ENCODE measurements at regions not wholly inside any gene's neighbourhood (a gene's known extent, or its start where the extent isn't known, plus 50 kb on each side); places are given as distances from the start of the nearest gene placed in this dataset.
A peak's percentile ranks its signal among the peaks of the same experiment; 100 is the strongest.

DNA sequence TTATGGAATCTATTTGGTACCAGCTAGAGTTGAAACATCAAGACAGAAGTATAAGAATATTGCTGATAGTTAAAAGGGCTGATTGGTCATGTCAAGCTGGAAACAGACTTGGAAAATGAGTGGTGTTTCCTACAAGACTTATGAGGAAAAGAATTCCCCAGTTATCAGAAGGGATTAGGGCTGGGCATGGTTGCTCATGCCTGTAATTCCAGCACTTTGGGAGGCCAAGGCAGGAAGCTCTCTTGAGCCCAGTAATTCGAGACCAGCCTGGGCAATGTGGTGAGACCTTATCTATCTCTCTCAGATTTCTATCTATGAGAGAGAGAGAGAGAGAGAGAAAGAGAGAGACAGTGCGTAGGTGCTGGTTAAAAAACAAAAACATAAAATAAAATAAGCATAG lies 139.5 kb upstream of the PMFBP1 start:
- DNase-seq = peak; percentile 65

DNA sequence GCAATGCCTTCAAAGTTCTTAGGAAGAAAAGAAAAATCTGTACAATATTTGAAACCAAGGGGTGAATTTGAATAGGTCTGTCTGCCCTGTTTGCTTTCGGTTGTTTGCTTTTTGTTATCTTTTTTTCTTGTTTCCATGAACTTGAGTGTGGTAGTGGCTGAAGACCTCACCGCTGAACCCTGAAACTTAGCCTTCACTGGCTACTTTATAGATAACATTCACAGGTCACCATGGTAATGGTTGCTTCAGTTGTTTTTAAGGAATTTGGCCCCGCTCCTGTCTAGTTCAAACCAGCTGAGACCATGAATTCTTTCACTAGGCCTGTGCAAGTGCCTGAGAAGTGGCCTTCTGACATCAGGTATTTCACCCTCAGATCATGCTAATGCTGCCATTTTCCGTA lies 137.0 kb upstream of the PMFBP1 start:
- no peak for DNase-seq

DNA sequence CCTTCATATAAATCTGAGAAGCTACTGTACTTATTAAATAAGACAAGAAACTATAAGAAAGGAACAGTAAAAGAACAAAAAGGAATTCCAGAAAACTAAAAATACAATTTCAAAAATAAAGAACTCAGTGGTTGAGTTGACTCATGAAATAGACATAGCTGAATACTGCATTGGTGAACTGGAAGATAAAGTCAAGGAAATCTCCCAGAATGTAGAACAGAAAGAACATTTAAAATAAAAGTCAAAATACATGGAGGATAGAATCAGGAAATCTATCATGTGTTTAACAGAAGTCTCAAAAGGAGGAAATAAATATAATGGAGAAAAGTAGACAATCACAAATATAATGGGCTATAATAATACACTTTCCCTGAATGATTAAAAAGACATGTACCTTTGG lies 136.4 kb upstream of the PMFBP1 start:
- DNase-seq = no peak

DNA sequence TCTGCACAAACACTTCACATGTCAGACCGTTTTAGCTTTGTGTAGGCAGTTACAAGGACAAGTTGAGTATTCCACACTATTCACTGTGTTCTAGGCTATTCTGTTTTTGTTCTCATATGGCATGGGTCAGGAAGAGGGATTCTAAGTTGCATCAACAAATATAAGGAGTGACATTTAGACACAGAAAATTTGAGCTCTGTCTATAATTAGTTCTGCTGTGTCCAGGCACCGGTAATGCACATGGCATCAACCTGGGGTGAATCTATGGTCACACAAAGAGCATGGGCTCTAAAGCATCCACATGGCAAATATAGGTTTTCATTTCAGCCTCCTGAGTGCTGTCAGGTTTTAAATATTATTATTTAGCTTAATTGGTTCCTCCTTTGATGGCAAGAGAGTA lies 130.4 kb upstream of the PMFBP1 start:
- no peak for DNase-seq

DNA sequence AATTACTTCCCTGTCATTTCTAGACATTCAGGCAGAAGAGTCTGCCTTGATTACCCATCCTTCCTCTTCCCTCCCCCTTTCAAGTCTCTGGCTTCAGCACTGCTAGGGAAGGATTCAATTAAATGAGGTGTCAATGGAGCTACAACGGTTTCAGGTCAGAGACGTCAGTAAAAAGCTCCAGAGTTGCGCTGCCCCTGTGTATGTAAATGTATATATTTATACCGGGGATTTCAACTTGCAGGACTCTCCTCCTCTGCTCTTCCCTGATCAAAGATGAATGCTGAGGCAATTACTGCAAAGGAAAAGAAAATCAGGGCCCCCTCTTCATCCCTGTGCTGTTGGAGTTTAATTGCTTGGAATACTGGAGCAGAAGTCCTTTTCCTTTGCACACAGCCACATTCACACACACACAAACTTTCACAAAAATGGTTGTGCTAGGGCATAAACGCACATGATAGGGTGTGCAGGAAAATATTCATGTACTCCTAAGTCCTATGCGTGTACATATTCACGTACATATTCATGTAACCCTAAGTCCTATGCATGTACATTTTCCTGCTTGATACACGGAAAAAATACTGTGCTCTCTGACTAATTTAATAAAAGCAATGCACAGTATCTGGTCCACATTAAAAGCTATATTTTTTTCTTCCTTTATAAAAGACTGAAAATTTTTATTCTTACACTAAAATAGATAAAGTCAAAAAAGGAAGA lies 129.7 kb upstream of the PMFBP1 start:
- DNase-seq = no peak

DNA sequence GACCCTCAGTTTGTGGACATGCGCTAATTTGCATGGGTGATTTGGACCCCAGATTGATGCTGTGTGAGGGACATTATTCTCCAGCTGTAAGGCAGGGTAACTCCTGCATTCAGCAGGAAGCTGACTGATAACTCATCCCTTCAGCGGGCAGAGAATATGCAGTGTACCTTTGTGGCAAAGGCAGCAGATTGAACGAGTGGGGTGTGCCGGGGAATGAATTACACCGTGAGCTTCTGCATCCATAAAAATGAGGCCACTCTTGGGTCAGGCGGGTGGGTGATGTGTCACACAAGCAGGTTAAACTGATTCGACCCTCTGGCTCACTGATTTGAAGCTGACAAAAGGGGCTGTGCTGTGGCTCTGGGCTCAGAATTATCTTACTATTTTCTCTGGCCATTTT lies 128.9 kb upstream of the PMFBP1 start:
- DNase-seq = no peak

DNA sequence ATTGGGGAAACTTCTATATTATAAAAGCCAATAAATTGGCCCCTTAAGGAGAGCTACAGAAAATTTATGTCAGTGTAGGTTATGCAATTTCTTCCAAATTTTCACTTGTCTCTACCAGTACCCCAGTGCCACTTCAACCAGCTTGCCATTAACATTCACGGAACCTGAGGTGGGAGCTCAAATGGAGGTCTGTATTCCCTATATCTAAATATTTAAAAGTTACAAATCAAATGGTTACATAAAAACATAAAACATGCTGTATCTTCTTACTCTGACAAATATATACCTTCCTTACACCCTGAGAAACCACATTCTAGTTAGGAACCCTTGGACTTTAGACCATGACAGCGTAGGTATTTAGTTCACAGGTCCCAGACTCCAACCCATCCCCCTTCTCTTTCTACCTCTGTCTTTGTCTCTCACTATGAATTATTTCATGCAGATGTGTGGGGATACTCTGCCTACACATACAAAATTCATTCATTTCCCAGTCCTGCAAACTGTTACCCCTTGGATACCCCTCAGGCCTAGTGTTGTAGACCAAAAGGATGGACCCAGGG lies 127.8 kb upstream of the PMFBP1 start:
- DNase-seq = no peak

DNA sequence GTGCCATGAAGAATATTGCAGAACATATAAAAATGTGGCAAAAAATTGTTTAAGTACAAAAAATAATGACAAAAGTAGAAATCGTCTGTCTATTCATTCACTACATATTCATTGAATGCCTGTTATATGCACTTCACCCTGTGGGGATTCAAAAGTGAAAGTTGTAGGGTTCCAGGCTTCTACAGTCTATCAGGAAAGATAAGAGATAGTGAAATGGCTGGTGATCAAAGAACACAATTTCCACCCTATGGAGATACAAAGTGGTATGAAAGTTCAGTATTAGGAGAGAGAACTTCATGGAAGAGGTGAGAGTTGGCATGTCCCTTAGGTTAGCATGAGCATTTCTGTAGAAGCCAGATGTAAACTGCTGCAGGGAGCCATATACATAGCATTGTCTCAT lies 127.0 kb upstream of the PMFBP1 start:
- DNase-seq = no peak

DNA sequence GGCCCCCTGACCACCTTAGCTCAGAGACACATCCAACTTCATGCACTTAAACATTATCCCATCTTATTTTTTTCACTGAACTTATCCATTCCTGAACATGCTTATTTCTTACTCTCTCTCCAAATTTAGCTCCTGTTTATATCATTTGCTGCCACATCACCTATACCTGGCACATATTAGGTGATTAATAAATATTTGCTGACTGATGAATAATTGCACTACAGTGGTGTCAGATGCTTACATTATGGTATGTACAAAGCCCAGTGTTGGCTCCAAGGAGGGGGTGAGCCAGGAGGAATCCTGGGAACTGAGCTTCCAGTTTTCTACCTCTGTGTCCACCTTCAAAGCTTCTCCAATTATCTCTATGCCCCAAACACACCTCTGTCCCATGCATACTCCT lies 124.0 kb upstream of the PMFBP1 start:
- DNase-seq = no peak

DNA sequence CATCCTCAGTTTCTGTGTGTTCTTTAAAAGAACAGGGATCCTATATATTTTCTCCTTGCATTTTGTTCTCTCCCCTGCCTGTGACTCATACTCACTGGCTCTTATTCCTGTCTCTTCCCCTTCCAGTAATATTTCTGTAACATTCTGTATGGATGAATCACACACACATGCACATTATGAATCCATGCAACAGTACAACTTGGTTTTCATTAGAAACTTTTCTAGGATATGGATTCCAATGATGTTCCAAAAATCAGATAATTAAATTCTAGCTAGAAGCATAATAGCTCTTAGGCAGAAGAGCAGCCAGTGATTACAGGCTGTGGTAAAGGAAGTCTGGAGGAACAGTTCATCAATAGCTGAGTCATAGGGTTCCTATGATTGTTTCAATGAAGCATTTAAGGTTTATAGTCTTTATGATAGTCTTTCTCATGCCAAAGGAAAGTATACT lies 119.6 kb upstream of the PMFBP1 start:
- DNase-seq = peak; percentile 99

DNA sequence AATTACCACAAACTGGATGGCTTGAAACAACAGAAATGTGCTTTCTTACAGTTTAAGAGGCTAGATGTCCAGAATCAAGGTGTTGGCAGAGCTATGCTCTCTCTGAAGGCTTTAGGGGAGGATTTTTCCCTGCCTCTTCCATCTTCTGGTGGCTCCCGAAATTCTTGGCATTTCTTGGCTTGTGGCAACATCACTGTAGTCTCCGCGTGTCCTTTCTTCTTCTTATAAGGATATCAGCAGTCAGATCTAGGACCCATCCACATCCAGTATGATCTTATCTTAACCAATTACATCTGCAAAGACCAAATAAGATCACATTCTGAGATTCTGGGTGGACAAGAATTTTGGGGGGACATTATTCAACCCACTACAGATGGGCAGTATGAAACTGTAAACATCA lies 119.2 kb upstream of the PMFBP1 start:
- peak; percentile 92 for DNase-seq

DNA sequence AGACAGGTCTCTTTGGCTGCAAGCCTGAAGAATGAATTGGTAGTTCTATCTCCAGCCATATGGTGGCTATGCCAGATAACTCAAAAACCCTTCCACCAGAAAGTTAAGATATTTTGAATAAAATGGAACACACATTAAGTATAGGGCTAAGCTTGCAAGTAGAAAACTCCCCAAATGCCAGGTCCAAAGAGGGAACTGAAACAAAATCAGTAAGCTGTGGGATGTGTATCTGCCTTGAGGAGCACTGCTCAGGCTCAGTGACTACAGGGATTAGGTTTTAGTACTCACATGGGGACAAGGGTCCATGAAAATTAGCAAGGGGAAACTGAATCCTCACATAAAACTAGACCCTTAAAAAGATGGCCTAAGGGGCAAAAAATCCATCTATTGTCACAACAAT lies 115.7 kb upstream of the PMFBP1 start:
- DNase-seq = no peak

DNA sequence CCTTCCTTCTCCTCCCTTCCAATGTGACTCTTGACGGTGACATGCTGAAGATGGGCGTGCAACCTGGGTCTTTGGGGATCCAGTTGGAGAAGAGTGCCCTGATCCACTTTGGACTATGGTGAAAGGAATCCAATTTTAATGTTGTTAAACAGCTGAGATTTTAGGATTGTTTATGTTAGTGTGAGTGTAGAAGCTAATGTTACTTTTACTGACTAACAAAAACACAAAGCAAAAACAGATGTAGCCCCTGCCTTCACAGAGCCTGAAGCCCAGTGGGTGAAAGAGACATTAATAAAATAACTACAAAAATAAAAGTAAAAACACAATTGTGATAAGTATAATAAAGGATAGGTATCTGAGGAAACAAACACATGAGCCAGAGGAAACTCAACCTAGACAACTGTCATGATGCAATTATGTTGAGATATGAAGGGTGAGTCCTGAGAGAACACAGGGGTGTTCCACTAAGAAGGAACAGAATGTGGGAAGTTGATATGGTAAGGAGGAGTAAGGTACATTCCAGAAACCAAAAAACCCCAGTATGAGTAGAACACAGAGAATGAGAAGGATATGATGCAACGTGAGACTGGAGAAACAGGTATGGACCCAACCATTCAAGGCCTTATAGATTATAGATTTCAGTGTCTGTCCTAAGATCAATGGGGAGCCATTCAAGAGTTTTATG lies 115.1 kb upstream of the PMFBP1 start:
- DNase-seq = no peak

DNA sequence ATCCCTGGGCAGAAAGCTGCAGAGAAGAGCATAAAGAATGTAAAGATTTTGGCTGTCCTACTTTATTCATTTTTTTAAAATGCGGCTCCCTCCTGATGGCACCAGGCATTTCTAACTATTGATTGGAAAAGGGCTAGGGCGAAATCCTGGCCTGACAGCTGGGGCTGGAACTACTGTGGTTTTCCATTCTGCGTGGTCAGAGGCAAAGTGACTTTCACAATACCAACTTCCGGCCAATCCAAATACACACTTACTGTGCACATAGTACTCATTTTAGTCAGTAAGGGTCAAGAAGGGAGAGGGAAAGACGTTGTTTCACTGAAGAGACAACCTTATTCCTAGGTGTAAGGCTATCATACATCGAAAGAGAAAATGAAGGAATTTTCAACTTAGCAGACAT lies 113.8 kb upstream of the PMFBP1 start:
- DNase-seq = no peak

DNA sequence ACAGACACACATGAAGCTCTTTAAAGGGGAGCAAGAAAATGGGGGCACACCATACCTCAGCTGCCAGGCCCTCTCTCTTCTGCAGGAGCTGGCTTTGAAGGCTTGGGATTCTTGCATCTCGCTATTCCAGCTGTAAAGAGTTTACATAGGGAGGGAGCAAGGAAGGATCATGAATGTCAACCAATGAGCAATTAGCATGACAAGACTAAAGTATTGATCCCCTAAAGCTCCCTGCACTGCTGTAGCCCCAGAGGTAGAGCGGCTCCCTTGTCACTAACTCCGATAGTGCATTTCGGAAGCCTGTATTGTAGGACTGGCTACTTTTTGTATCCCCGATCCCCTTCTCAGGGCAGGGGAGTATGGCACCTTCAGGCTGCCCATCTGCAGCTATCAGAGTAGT lies 113.4 kb upstream of the PMFBP1 start:
- DNase-seq = no peak

DNA sequence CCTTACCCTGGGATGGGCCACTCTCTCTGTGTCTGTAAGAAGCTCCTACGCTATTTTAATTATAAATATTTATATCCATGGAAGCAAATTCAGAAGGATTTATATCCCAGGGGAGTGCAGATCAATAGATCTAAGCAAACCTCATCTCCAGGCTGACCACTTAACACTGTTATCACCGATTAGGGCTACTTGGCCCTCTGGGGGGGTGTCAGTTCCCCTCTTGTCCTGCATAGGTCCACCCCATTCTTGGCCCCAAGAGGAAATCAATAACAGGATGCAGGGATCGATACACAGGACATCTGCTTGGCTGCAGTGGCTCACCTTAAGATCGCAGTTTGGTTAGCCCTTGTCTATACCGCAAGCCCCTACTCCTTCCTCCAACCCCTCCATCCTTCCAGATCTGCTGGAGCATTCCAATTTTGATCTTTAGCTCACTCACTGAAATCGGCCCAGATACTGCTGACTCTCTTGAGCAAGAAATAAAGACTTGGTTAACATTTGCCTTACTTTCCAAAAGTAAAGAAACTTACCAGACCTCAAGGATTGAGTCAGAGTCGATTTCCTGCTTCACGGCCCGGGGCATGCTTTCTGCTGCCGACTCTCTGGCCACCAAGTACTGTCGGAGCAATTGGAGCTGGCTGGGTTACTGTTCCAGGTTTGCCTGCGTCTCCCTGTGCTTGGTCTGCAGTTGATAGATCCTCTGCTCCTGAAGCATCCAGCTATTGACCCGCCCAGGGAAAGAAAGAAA lies 112.3 kb upstream of the PMFBP1 start:
- no peak for DNase-seq

DNA sequence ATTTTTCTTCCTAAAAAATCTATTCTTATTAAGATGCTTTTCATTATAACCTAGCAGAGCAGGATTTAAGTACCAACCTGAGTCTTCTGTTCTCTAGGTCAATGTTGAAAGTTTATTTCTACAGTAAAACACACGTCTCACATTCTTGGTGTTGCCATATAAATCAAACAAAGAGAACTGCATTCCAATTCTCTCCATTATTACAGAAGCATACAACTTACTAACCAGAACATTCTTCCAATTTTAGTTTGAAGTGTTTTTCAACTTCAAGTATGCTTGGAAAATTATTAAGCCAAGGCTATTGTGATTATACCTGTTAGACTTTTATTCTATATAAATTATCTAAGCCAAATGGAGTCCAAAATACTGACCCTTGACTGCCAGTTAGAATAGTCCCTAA lies 110.4 kb upstream of the PMFBP1 start:
- peak; percentile 33 for DNase-seq

DNA sequence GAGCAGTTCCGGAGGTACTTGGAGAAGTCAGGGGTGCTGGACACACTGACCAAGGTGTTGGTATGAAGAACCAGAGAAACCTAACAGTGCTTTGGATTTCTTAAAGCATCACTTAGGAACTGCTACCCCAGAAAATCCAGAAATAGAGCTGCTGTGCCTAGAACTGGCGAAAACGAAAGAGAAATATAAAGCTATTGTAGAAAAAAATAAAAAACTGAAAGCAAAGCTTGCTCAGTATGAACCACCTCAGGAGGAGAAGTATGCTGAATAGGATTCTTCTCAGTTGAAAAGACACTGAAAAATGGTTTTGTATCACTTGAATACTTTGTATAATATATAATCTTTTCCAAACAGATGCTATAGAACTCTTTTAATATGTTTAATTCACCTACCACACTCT lies 106.3 kb upstream of the PMFBP1 start:
- DNase-seq = no peak

DNA sequence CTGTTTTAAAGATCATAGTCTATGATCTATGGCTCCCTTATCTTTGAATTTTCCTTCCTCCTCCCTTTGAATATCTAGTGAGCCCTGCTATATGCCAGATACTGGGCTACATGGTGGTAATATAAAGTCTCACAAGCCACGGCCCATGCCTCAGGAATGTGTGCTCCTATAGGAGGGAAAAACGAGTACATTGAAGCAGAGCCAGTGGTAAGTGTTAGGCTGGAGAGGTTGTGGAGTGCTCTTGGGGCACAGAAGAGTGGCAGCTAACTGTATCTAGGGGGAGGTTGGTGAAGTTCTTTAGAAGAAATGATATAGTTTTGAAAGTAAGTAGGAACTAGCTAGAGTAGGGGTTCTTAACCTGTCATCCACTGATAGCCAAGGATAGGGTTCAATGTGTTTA lies 105.8 kb upstream of the PMFBP1 start:
- DNase-seq = no peak

DNA sequence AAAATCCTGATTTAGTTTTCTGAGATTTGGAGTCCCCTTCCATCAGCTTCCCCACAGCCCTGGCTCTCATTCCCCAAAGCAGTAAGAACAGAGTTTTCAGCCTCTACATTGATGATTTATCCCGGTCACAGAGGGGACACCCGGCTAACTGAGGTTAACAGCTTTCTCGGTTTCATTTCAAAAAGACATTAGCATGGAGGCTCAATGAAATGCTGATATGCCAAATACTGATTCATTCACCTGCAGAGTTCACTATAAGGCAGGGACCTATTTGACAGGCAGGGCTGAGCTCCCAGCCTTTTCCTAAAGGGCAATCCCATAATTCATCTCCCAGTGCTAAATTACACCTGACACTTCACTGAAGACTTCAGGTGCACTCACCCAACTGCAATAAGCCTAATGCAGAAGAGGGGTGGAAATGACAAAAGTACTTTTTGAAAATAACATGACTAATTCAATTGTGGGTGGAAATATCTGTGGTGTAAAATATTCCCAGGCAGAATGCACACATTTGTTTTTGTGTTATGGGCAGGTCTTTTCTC lies 99.8 kb upstream of the PMFBP1 start:
- DNase-seq = no peak

DNA sequence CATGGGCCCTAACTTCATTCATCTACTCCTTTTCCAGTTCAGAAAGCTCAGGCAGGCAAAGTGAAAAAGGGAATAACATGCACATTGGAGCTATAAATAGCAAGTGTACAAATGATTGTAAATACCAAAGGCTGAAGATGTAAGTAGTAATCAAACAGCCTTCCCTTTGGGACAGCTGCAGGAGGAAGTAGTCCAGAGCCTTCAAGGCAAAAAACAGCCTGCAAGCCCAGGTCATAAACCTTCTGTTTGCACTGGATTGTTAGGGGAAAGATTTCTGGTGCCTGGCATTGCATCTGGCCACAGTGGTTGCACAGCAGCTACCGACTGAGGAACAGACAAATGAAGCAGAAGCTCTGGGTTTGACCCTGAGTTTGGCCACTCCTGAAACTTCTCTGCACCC lies 98.6 kb upstream of the PMFBP1 start:
- DNase-seq = no peak

DNA sequence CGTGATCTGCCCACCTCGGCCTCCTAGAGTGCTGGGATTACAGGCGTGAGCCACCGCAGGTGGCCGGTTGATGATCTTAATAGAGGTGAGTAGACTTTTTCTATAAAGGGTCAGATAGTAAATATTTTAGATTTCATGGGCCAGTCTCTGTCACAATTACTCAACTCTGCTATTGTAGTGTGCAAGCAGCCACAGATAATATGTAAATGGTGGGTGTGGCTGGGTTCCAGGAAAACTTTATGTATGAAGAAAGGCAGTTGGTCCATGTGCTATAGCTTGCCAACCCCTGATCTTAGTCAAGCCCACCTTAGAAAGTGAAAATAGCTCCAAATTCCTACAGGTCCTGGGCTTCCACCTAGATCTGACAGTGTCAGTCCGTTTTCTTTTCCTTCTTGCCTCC lies 94.9 kb upstream of the PMFBP1 start:
- no peak for DNase-seq

DNA sequence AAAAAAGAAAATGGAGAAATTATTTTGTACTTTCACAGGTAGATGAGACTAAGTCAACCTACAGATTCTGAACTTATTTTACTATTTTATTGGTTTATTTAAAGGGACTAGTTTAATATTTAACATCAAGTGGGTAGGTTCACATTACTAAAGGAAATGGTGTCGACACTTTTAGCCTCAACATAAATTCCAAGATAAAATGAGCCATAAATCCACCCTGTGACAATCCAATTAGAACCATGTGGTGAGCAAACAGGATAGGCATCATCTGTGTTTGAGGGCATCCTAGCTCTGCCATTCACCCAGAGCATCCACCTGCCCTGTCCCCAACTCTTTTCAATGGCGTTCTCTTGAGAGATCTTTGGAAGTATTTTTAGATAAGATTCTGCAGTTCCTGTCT lies 92.8 kb upstream of the PMFBP1 start:
- no peak for DNase-seq
